T-helper 2 cell treated with Interferon-gamma antibody and Interleukin-4, amounts not matched to agents 5 μg/mL and 100 μg/mL, for 36 hours (primary cell): ENCODE measurements at regions not wholly inside any gene's neighbourhood (a gene's known extent, or its start where the extent isn't known, plus 50 kb on each side); places are given as distances from the start of the nearest gene placed in this dataset.
A peak's percentile ranks its signal among the peaks of the same experiment; 100 is the strongest.

ENCODE experiments used
- DNase-seq: peaks from one replicate; pipeline ENCODE4 v3.0.0; 2021; ENCODE audit warnings: low spot score
- H3K27ac Mint-ChIP-seq: one replicate; pipeline ENCODE4 v1.8.0; 2021; ENCODE audit warnings: mild to moderate bottlenecking, mixed read lengths
- H3K27me3 Mint-ChIP-seq: one replicate; pipeline ENCODE4 v1.8.0; 2021; ENCODE audit warnings: low read depth, mixed read lengths
- H3K36me3 Mint-ChIP-seq: one replicate; pipeline ENCODE4 v1.8.0; 2021; ENCODE audit warnings: low read depth, mixed read lengths
- H3K4me1 Mint-ChIP-seq: one replicate; pipeline ENCODE4 v1.8.0; 2021; ENCODE audit warnings: low read depth, mixed read lengths
- H3K4me3 Mint-ChIP-seq: one replicate; pipeline ENCODE4 v1.8.0; 2022; ENCODE audit warnings: mild to moderate bottlenecking, moderate library complexity, mixed read lengths
- H3K9me3 Mint-ChIP-seq: one replicate; pipeline ENCODE4 v1.8.0; 2021; ENCODE audit warnings: mixed read lengths

DNA sequence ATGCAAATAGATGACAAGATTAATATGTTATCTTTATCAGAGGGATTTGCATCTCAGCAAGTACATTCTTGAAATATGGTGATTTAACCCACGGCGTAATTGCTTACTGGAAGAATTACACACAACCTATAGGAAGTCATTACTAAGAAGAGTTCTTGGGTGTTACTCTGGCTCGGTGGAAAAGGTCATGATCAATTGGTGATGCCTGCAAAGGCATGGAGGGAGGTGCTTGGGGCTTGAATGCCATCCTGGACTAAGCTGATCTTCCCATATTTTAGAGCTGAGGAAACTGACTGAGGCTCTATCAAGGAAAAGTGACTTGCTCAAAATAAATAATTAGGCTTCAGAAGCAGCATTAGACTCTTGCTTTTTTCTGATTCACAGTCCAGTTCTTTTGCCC, 137.5 kb upstream of the JUN start:
- H3K4me1 Mint-ChIP-seq = peaks cover 17% of the 10 kb centered on the region
- H3K36me3 Mint-ChIP-seq = no peaks in the 10 kb centered on the region
- peaks cover 4% of the 10 kb centered on the region for H3K9me3 Mint-ChIP-seq
- peaks cover 7% of the 10 kb centered on the region for H3K27me3 Mint-ChIP-seq
- no peak overlapping the region for H3K4me3 Mint-ChIP-seq
- H3K27ac Mint-ChIP-seq = no peak overlapping the region
- no peak for DNase-seq

DNA sequence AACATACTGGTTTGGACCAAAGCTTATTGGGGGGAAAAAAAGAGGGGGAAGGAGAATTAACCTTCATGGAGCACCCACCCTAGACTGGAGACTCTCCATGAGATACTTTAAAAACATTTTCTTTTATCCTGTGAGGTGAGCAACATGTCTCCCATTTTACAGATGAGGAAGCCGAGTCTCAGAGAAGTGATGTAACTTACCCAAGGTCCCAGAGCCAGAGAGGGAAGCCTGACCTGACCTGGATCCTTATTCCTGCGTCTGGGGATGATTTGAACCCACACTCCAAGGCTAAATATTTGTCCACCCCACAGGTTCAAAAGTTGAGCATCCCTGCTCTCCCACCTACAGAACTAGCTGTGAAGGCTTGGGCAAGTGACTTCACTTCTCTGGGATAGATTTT, 137.9 kb upstream of the JUN start:
- Mint-ChIP-seq H3K9me3 (peaks cover 4% of the 10 kb centered on the region), H3K4me1 (peaks cover 19% of the 10 kb centered on the region), H3K36me3 (no peaks in the 10 kb centered on the region), H3K4me3 (no peak overlapping the region), H3K27ac (no peak overlapping the region), H3K27me3 (peaks cover 3% of the 10 kb centered on the region)
- DNase-seq = no peak

DNA sequence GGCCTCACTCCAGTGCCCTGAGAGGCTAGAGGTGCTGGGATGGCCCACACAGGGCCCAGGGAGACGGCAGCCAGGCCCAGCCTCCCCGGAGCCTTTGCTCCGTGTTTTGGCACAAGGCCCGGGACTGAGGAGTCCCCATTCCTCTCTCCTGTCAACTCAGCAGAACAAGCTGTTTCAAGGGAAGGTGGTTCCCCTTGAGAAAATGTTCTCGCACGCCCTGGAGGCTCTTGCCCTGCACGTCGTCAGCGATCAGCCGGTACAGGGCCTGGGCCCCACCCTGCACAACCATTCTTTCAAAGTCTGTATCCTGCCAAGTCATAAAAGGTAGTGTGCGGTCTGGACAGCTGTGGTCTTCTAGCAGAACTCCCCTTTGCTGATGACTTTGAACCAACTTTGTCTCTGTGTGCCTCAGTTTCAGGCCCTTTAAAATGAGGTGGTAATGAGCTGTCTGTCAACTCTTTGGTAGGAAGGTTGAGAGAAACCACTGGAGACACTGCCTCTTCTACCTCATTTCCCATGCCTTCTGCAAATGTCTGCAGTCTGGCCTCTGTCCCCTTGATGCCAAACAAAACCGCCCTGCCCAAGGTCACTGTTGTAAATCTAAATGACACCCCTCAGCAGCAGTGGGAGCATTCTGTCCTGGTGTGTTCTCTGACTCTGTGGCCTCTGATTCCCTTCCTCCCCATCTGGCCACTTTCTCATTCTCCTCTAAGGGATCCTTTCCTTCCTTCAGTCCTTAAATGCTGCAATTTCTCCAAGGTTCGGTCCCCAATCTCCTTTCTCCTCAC, 138.6 kb upstream of the JUN start:
- H3K9me3 Mint-ChIP-seq = peaks cover 4% of the 10 kb centered on the region
- peak; percentile 58 for DNase-seq
- peak overlapping the region; percentile 9 for H3K4me3 Mint-ChIP-seq
- no peaks in the 10 kb centered on the region for H3K27me3 Mint-ChIP-seq
- H3K27ac Mint-ChIP-seq = peak overlapping the region; percentile 50
- H3K36me3 Mint-ChIP-seq = no peaks in the 10 kb centered on the region
- peaks cover 25% of the 10 kb centered on the region for H3K4me1 Mint-ChIP-seq

DNA sequence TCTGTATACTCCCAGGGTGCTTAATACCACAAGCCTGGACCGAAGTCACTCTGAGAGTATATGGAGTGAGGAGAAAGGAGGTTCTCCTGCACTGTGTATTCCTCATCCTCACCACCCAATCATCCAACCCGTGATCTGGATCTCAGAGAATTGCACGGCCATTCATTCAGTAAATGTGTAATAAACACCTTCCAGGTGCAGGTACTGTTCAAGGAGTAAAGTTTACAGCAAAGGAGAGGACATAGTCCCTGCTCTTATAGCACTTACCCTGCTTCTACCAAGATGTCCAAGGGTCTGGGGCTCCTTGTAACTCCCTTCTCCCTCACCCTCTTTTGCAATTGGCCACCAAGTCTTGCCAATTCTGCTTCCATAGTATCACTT, 139.2 kb upstream of the JUN start:
- H3K27ac Mint-ChIP-seq = peak overlapping the region; percentile 50
- H3K4me3 Mint-ChIP-seq = no peak overlapping the region

DNA sequence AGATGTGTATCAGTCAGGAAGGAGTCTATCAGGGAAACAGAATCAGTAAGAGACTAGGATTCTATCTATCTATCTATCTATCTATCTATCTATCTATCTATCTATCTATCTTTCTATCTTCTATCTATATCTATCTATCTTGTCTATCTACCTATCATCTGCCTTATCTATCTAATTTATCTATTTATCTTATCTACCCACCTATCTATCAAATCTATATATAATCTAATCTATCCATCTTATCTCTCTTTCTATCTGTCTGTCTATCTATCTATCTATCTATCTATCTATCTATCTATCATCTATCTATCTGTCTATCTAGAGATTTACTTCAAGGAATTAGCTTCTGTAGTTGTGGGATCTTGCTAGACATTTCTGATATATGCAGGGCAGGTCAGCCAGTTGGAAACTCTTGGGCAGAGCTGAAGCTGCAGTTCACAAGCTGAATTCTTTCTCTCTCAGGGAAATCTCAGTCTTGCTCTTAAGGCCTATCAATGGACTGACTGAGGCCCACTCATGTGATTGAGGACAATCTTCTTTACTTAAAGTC, 140.2 kb upstream of the JUN start:
- H3K27ac Mint-ChIP-seq = no peak overlapping the region
- no peaks in the 10 kb centered on the region for H3K27me3 Mint-ChIP-seq
- peaks cover 35% of the 10 kb centered on the region for H3K4me1 Mint-ChIP-seq
- H3K9me3 Mint-ChIP-seq = peaks cover 4% of the 10 kb centered on the region
- no peaks in the 10 kb centered on the region for H3K36me3 Mint-ChIP-seq
- no peak for DNase-seq
- H3K4me3 Mint-ChIP-seq = no peak overlapping the region

More for the DNA sequence above, 139.2 kb upstream of the JUN start:
- Mint-ChIP-seq H3K9me3 (peaks cover 4% of the 10 kb centered on the region), H3K4me1 (peaks cover 28% of the 10 kb centered on the region), H3K27me3 (no peaks in the 10 kb centered on the region), H3K36me3 (no peaks in the 10 kb centered on the region)
- no peak for DNase-seq

DNA sequence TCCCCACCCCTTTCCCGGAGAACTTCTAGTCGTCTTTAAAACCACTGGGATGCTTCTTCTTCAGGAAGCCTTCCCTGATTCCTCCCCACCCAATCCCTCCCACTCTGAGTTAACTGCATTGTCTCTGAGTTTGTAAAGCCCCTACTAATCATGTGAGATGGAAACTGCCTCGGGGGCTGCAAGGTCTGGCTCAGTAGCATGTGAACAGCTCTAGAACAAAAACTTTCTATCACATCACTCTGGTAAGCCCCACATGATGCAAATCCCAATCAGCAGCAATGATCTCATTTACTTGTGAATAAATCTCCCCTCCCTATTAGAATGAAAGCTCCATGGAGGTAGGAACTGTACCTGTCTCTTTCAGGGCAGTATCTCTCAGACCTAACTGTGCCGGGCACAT, 141.0 kb upstream of the JUN start:
- peaks cover 43% of the 10 kb centered on the region for H3K4me1 Mint-ChIP-seq

DNA sequence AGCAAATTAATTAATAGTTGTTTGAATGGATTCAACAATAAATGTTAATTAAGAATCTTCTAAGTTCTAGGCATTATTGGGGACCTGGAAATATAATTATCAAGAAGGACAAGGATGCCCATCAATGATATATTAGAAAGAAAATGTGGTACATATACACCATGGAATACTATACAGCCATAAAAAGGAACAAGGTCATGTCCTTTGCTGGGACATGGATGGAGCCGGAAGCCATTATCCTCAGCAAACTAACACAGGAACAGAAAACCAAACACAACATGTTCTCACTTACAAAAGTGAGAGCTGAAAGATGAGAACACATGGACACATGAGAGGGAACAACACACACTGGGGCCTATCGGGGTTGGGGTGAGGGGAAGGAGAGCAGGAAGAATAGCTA, 141.4 kb upstream of the JUN start:
- peaks cover 4% of the 10 kb centered on the region for H3K9me3 Mint-ChIP-seq
- peaks cover 47% of the 10 kb centered on the region for H3K4me1 Mint-ChIP-seq
- H3K36me3 Mint-ChIP-seq = no peaks in the 10 kb centered on the region
- no peaks in the 10 kb centered on the region for H3K27me3 Mint-ChIP-seq
- no peak overlapping the region for H3K4me3 Mint-ChIP-seq
- H3K27ac Mint-ChIP-seq = no peak overlapping the region
- no peak for DNase-seq

More for the DNA sequence above, 141.0 kb upstream of the JUN start:
- Mint-ChIP-seq H3K4me3 (no peak overlapping the region), H3K27ac (no peak overlapping the region), H3K36me3 (no peaks in the 10 kb centered on the region), H3K9me3 (peaks cover 4% of the 10 kb centered on the region), H3K27me3 (no peaks in the 10 kb centered on the region)
- DNase-seq = no peak

DNA sequence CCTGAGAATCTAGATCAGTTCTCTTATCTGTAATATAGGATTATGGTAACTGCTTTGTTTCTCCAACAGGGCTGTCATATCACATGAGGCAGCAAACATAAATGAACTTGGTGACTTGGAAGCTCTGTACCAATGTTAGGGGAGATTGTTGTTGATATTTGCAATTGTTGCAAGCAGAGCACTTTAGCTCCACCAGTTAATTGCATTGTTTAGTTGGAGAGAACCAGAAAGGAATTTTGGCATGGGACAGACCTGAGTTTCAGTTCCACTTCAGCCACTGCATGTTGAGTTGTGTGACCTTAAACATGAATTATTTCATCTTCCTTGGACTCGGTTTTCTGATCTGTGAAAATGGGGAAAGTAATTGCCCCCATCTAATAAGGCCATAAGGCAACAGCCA, 142.3 kb upstream of the JUN start:
- Mint-ChIP-seq H3K9me3 (peaks cover 4% of the 10 kb centered on the region), H3K4me3 (no peak overlapping the region), H3K27ac (no peak overlapping the region), H3K4me1 (peaks cover 50% of the 10 kb centered on the region), H3K27me3 (no peaks in the 10 kb centered on the region), H3K36me3 (no peaks in the 10 kb centered on the region)
- no peak for DNase-seq

DNA sequence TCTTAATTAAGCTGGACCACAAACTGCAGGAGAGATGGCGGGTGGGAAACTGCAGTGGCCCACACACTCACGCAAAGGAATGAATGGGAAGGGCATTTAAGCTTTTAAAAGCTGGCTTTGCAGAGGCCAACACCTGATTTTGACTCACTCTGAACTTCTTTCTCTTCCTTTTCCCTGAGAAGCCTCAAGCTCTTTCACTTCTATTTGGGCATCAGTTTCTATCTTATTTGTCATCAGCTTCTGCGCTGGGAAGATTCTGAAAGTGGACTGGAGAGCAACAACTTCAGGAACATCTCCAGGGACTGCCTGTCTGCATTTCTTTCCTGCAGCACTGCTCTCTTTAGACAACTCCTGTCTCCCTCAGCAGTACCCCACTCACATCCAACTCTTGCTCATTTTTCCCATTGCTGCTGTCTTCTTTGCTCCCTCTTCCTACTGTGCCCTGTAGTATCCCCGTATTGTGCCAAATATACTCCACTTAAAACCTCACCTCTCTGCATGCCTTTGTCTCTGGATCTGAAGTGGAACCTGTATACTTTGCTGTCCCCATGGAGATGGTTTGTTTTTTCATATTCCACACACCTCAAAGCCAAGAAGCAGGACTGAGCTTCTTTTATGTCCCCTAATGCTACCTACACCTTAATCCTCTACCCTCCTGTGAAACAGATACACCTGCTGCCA, 143.3 kb upstream of the JUN start:
- Mint-ChIP-seq H3K4me1 (peaks cover 49% of the 10 kb centered on the region), H3K4me3 (no peak overlapping the region), H3K27ac (no peak overlapping the region), H3K9me3 (peaks cover 4% of the 10 kb centered on the region), H3K36me3 (no peaks in the 10 kb centered on the region), H3K27me3 (no peaks in the 10 kb centered on the region)
- no peak for DNase-seq

DNA sequence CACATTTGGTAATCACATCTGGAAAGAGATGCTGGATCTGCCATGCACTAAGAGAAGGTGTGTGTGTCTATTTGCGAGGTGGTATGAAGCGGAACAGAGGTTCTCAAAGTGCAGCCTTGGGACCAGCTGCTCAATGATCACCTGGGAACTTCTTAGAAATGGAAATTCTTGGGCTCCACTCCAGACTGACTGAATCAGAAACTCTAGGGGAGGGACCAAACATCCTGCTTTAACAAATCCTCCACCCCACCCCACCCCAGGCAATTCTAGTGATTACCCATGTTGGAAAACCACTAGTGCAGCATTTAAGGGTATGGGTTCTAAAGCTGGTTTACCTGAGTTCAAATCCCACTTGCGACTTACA, 143.9 kb upstream of the JUN start:
- H3K36me3 Mint-ChIP-seq = no peaks in the 10 kb centered on the region
- no peak for DNase-seq
- no peak overlapping the region for H3K27ac Mint-ChIP-seq
- peaks cover 47% of the 10 kb centered on the region for H3K4me1 Mint-ChIP-seq
- H3K9me3 Mint-ChIP-seq = peaks cover 4% of the 10 kb centered on the region
- H3K4me3 Mint-ChIP-seq = no peak overlapping the region
- no peaks in the 10 kb centered on the region for H3K27me3 Mint-ChIP-seq

DNA sequence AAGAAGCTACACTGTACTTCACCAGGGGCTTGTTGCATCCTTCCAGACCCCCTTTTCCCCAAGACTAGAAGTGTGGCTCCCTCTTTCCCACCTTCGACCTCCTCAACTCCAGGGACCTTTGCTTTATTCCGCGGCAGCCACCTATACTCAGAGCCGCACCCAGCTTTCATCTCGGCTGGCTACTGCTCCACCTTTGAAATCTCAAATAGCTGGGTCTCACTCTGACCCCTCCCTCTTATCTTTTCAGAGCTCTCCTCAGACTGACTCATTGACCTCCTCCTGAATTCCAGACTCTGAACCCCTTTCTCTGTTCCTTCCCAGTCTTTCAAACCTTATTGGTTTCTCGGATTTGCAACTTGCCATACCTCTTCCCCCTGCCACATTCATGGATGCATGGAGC, 144.7 kb upstream of the JUN start:
- H3K4me1 Mint-ChIP-seq = peaks cover 48% of the 10 kb centered on the region
- peaks cover 6% of the 10 kb centered on the region for H3K9me3 Mint-ChIP-seq

DNA sequence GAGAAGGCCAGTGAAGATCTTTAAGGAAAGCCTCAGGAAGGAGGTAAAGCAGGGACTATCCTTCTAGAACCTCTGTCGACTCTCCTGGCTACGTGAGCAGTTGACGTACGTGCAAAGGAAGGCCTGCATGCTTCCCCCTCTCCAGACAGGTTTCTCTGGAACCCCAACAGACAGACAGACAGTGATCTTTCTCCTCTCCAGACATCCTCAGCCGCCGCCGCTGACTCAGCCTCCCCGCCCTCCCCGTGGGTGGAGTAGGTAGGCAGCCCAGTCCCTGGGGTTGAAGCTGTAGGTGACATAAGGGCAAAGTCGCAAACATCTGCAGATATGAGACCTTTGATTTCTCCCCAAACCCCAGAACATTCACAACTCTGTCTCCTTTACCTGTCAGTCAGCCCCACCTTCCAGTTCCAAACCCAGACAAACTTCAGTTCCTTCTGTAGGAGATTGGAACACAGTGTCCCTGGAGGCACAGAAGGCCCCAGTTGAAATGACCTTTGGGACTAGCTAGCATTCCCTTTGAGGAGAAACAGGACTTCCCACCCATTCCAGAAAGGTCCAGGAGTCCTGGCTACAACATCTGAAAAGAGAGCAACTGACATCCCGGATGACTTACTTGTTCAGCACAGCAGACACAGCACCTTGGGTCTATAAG, 146.0 kb upstream of the JUN start:
- H3K4me3 Mint-ChIP-seq = peak overlapping the region; percentile 31
- DNase-seq = peak; percentile 62
- peaks cover 9% of the 10 kb centered on the region for H3K9me3 Mint-ChIP-seq
- no peaks in the 10 kb centered on the region for H3K27me3 Mint-ChIP-seq
- peaks cover 5% of the 10 kb centered on the region for H3K36me3 Mint-ChIP-seq
- no peak overlapping the region for H3K27ac Mint-ChIP-seq
- H3K4me1 Mint-ChIP-seq = peaks cover 52% of the 10 kb centered on the region

More for the DNA sequence above, 144.7 kb upstream of the JUN start:
- H3K4me3 Mint-ChIP-seq = no peak overlapping the region
- H3K27me3 Mint-ChIP-seq = no peaks in the 10 kb centered on the region
- no peak for DNase-seq
- peaks cover 1% of the 10 kb centered on the region for H3K36me3 Mint-ChIP-seq
- no peak overlapping the region for H3K27ac Mint-ChIP-seq

DNA sequence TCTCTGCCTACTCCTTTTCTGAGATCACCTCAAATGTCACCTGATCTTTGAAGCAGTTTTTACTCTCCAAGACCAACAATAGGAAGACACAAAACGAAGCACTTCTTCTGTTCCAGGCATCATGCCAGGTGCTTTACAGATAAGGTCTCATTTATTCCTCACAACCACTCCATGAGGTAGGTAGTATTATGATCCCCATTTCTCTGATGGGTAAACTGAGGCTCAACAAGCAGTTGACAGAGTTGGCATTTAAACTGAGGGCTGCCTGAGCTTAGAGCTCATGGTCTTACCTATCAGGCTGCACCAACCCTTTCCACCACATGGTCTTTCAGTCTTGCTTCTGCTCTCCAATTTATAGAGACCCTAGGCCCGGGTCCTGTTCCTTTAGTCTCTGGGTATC, 147.2 kb upstream of the JUN start:
- peaks cover 52% of the 10 kb centered on the region for H3K4me1 Mint-ChIP-seq
- peaks cover 5% of the 10 kb centered on the region for H3K9me3 Mint-ChIP-seq
- no peaks in the 10 kb centered on the region for H3K27me3 Mint-ChIP-seq
- H3K4me3 Mint-ChIP-seq = no peak overlapping the region
- no peak overlapping the region for H3K27ac Mint-ChIP-seq
- no peak for DNase-seq
- peaks cover 5% of the 10 kb centered on the region for H3K36me3 Mint-ChIP-seq

DNA sequence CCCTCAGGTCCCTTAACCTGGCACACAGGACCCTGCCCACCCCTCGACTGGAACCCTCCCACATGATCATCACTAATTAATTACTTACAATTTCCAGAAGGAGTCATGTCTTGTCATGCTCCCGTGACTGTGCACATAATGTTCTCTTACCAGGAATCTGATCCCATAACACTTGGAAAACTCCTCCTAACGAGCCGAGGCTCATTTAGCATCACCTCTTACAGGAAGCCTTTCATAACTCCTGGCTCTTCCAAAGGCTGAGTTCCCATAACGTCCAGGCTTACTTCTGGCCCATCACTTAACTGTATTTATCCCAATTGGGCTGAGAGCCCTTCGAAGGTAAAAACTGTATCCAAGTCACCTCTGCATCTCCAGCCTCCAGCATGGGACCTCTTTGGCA, 147.9 kb upstream of the JUN start:
- H3K4me1 Mint-ChIP-seq = peaks cover 49% of the 10 kb centered on the region
- peaks cover 5% of the 10 kb centered on the region for H3K9me3 Mint-ChIP-seq
- no peaks in the 10 kb centered on the region for H3K27me3 Mint-ChIP-seq
- peaks cover 5% of the 10 kb centered on the region for H3K36me3 Mint-ChIP-seq
- no peak overlapping the region for H3K27ac Mint-ChIP-seq
- no peak for DNase-seq
- no peak overlapping the region for H3K4me3 Mint-ChIP-seq
